ENCODE measurements at regions not wholly inside any gene's neighbourhood (a gene's known extent, or its start where the extent isn't known, plus 50 kb on each side); places are given as distances from the start of the nearest gene placed in this dataset.

- TF ChIP-seq, protein P1, sequence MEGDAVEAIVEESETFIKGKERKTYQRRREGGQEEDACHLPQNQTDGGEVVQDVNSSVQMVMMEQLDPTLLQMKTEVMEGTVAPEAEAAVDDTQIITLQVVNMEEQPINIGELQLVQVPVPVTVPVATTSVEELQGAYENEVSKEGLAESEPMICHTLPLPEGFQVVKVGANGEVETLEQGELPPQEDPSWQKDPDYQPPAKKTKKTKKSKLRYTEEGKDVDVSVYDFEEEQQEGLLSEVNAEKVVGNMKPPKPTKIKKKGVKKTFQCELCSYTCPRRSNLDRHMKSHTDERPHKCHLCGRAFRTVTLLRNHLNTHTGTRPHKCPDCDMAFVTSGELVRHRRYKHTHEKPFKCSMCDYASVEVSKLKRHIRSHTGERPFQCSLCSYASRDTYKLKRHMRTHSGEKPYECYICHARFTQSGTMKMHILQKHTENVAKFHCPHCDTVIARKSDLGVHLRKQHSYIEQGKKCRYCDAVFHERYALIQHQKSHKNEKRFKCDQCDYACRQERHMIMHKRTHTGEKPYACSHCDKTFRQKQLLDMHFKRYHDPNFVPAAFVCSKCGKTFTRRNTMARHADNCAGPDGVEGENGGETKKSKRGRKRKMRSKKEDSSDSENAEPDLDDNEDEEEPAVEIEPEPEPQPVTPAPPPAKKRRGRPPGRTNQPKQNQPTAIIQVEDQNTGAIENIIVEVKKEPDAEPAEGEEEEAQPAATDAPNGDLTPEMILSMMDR (IDR thresholded peaks at IDR 0.05): no peak
- TF ChIP-seq NRF1 (IDR thresholded peaks at IDR 0.05; ENCODE audit: low read depth, low read length): no peak
Observed at GRCh38 chr5:73312872-73313510, 135.6 kb downstream of the FOXD1 start (continued).

- Histone ChIP-seq H3K4me1 (ENCODE audit: control insufficient read depth in 1 of 2, insufficient read depth in 2 of 2, low read depth in 1 of 2, low read length in 1 of 2) (peaks cover 5 to 40% of the 10 kb centered on the region in 2 experiments), H3K27ac (ENCODE audit: low read depth in 2 of 2, low read length in 1 of 2) (peak overlapping the region; percentile 29 to 98), H2AFZ (ENCODE audit: low read depth) (no peak overlapping the region), H4K20me1 (ENCODE audit: insufficient read depth) (no peaks in the 10 kb centered on the region), H3K4me2 (peak overlapping the region; percentile 79), H3F3A (replicated peaks; ENCODE audit: insufficient read depth) (peaks cover 57% of the 10 kb centered on the region), H3K36me3 (replicated peaks in 1 of 2; ENCODE audit: control insufficient read depth in 1 of 2, insufficient read depth in 2 of 2, low read length in 1 of 2) (no peaks in the 10 kb centered on the region), H3K4me3 (ENCODE audit: low read depth in 2 of 2, low read length in 1 of 2) (no peak overlapping the region), H3K79me2 (ENCODE audit: insufficient read depth) (no peaks in the 10 kb centered on the region), H3K9ac (peak overlapping the region; percentile 80), H3K9me3 (no peaks in the 10 kb centered on the region), H3K9me2 (no peaks in the 10 kb centered on the region), H3K27me3 (ENCODE audit: insufficient read depth) (no peaks in the 10 kb centered on the region)
- POLR2A ChIA-PET: no interaction called here
- 32% methylated on average over 13 of the region's 13 CpGs for WGBS (ENCODE audit: low lambda C conversion rate)
- DNase-seq: no peak
- CTCF ChIA-PET: interaction anchor here (0.9 to 3.0 kb wide), 4 partner anchors 10 to 141 kb away, joined by 3 to 11 read pairs (median 6); no protein-coding TSS in a partner anchor
- TF ChIP-seq, protein P2, sequence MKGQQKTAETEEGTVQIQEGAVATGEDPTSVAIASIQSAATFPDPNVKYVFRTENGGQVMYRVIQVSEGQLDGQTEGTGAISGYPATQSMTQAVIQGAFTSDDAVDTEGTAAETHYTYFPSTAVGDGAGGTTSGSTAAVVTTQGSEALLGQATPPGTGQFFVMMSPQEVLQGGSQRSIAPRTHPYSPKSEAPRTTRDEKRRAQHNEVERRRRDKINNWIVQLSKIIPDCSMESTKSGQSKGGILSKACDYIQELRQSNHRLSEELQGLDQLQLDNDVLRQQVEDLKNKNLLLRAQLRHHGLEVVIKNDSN (IDR thresholded peaks at IDR 0.05; ENCODE audit: borderline replicate concordance, low read depth): 0 out of 2 replicates have a peak, but pooled peaks have one; percentile 5
- no peak for TF ChIP-seq ELF1 (IDR thresholded peaks at IDR 0.05)
- TF ChIP-seq MEF2A (IDR thresholded peaks at IDR 0.05; ENCODE audit: borderline replicate concordance, low read depth): no peak
- TF ChIP-seq SMC3 (IDR thresholded peaks at IDR 0.05; ENCODE audit: low read depth, low read length): peak; percentile 45
- peak; percentile 38 for TF ChIP-seq RAD21 (IDR thresholded peaks at IDR 0.05; ENCODE audit: low read length)
- no peak for TF ChIP-seq RCOR1 (IDR thresholded peaks at IDR 0.05; ENCODE audit: low read length)
- no peak for TF ChIP-seq ZBTB33 (IDR thresholded peaks at IDR 0.05; ENCODE audit: borderline replicate concordance, low read depth)
- TF ChIP-seq TCF12 (IDR thresholded peaks at IDR 0.05): peak; percentile 52
- TF ChIP-seq, protein P1 (IDR thresholded peaks at IDR 0.05): peak; percentile 65
- TF ChIP-seq GATA2 (CRISPR knock-in tag; IDR thresholded peaks at IDR 0.05): no peak
- no peak for TF ChIP-seq RFX5 (IDR thresholded peaks at IDR 0.05; ENCODE audit: low read length)
- TF ChIP-seq FOXM1 (IDR thresholded peaks at IDR 0.05; ENCODE audit: low read depth): no peak
- TF ChIP-seq PBX3 (IDR thresholded peaks at IDR 0.05): no peak
- no peak for TF ChIP-seq CHD2 (IDR thresholded peaks at IDR 0.05; ENCODE audit: low read length, partially characterized antibody)
- TF ChIP-seq REST (IDR thresholded peaks at IDR 0.05; ENCODE audit: low read depth, low read length): no peak
- 0 out of 2 replicates have a peak, but pooled peaks have one; percentile 19 for TF ChIP-seq POLR2AphosphoS5 (IDR thresholded peaks at IDR 0.05; ENCODE audit: low read depth, low read length)
- no peak for TF ChIP-seq SIN3A (IDR thresholded peaks at IDR 0.05; ENCODE audit: borderline replicate concordance, low read depth, low read length)
Observed at GRCh38 chr5:73312146-73312871, 136.3 kb downstream of the FOXD1 start.
